NCI-H1092 treated with DMSO at 0.1 percent for 48 hours (cell line): ENCODE measurements at regions not wholly inside any gene's neighbourhood (a gene's known extent, or its start where the extent isn't known, plus 50 kb on each side); places are given as distances from the start of the nearest gene placed in this dataset.
"Not testable (repeated sequence)": the region's sequence is repeated elsewhere in the genome, so short reads cannot be mapped to it uniquely, and the experiment has no call there.

Experiments used
- DNase-seq: peaks from one replicate; lab custom pipeline; 2025; lab: John Stamatoyannopoulos, UW

- no peak for DNase-seq
Observed at GRCh38 chr12:28060871-28061270, 88.3 kb upstream of the PTHLH start.

GRCh38 chr12:28063355-28063880, 90.9 kb upstream of the PTHLH start:
- DNase-seq = no peak

- no peak for DNase-seq
Observed at GRCh38 chr12:28065374-28065773, 92.8 kb upstream of the PTHLH start.

GRCh38 chr12:28065889-28066630, 93.5 kb upstream of the PTHLH start:
- no peak for DNase-seq

- DNase-seq = no peak
Observed at GRCh38 chr12:28066879-28067278, 94.3 kb upstream of the PTHLH start.

GRCh38 chr12:28068467-28068866, 95.9 kb upstream of the PTHLH start:
- DNase-seq = no peak

GRCh38 chr12:28079539-28079938, 107.0 kb upstream of the PTHLH start:
- DNase-seq = no peak

GRCh38 chr12:28082096-28082495, 108.2 kb upstream of the CCDC91 start:
- DNase-seq = no peak

GRCh38 chr12:28083840-28084678, 106.2 kb upstream of the CCDC91 start:
- no peak for DNase-seq

- no peak for DNase-seq
Observed at GRCh38 chr12:28086521-28087155, 103.6 kb upstream of the CCDC91 start.

- no peak for DNase-seq
Observed at GRCh38 chr12:28088566-28089272, 101.5 kb upstream of the CCDC91 start.

- no peak for DNase-seq
Observed at GRCh38 chr12:28089338-28089737, 100.9 kb upstream of the CCDC91 start.

- DNase-seq = no peak
Observed at GRCh38 chr12:28090835-28091234, 99.4 kb upstream of the CCDC91 start.

GRCh38 chr12:28092396-28092795, 97.9 kb upstream of the CCDC91 start:
- no peak for DNase-seq

- no peak for DNase-seq
Observed at GRCh38 chr12:28096649-28097048, 93.6 kb upstream of the CCDC91 start.

GRCh38 chr12:28097221-28097620, 93.0 kb upstream of the CCDC91 start:
- DNase-seq = no peak

GRCh38 chr12:28099245-28099644, 91.0 kb upstream of the CCDC91 start:
- not testable (repeated sequence) for DNase-seq

- DNase-seq = no peak
Observed at GRCh38 chr12:28099871-28100270, 90.4 kb upstream of the CCDC91 start.

GRCh38 chr12:28100717-28101116, 89.5 kb upstream of the CCDC91 start:
- no peak for DNase-seq

- no peak for DNase-seq
Observed at GRCh38 chr12:28104316-28104715, 85.9 kb upstream of the CCDC91 start.

- no peak for DNase-seq
Observed at GRCh38 chr12:28104903-28105864, 85.1 kb upstream of the CCDC91 start.
